Left kidney (tissue), 1 donor: ENCODE measurements at regions not wholly inside any gene's neighbourhood (a gene's known extent, or its start where the extent isn't known, plus 50 kb on each side); places are given as distances from the start of the nearest gene placed in this dataset.

Experiments used
- DNase-seq: peaks from one replicate; pipeline ENCODE4 v3.0.0-alpha.2; 2013

DNA sequence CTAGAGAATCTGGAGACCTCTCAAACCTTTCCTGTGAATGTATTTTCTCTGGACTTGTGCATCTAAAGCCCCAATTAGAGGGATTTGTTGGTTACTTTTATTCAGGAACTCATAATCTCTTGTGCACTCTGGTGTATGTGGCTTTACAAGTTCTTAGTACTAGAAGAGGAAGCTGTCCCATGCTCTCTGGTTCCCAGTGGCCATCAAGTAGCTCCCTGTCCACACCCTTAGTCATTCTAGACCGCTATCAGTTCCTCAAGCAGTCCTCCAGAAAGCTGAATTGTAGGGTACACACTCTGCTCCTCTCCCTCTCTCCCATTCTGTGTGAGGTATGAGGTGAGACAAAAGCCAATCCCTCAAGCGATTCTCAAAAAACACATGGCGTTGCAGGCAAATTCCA lies 470.3 kb downstream of the PTPRC start:
- no peak for DNase-seq

DNA sequence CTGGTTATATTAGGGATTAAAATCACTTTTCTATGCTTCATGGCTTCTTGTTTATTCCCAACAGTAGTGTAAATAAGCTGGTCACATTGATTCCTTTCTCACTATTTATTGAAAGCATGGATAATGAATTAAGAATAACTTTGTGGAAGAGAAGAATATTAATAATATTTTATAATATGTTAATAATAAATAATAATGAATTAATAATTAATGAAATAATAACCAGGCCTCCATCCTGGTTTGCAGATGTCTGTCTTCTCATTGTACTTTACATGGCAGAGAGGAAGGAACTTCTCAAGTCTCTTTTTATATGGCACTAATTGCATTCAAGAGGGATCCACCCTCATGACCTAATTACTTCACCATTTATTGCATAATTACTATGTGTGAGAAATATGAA lies 473.5 kb downstream of the PTPRC start:
- no peak for DNase-seq

DNA sequence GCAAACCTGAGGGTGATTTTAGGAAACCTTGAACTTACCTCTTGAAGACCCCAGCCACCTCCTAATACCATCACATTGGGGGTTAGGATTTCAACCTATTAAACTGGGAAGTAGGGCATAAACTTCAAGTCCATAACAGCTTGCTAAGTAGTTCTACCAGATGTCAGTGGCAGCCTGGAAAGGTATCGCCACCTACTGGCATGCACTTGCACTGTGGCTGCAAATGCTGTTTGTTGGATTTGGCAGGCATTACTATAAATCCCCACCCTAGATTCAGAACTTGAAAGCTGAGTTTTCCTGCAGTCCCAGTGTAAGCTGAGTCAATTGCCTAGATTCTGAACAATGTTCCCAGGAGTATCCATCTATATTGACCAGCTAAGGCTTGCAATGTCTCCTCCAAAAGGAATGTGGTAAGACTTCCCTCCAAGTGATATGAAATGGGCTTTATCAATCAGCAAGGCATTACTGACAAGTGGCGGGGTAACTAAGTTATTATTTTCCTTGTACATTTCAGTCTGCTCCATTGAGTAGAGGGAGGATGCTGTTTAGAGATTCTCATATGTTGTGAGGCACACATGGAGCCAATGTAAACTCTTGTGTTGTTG lies 474.5 kb downstream of the PTPRC start:
- no peak for DNase-seq

- DNase-seq = no peak
Measured at GRCh38 chr1:199116488-199116887, 477.6 kb downstream of the PTPRC start.

DNA sequence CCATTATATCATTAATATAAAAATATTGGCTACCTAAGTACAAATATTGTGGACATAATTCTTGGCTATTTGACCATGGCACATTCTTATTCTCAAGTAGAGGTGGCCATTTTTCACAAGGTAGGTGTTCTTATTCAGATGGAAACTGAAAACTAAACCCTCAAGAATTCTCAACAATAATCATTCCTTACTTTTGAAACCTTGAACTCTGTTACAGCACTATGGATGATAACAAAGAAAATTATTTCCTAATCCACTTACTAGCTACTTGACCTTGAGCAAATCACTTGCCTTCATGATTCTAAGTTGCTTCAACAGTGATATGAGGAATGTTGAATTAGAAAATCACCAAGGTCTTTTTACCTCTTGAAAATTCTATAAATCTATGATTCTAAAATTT lies 482.2 kb downstream of the PTPRC start:
- DNase-seq = no peak

DNA sequence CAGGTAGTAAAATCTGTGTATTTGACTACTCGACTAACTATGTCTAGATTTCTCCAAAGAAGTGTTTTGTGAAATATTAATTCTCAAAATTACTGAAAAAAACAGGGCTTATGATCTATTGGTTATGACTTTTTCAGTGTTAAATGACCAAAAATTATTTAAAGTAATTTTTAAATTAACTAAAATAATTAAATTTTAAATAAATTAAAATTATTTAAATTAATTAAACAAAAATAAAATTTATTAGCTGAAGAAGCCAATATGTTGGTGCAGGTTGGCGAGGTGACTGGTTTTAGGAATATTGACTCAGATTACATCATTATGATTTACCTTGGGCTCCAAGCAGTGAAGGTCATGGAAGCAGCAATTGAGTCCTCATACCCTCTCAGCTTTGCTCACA lies 483.2 kb downstream of the PTPRC start:
- DNase-seq = no peak

- no peak for DNase-seq
Measured at GRCh38 chr1:199122532-199123311, 483.9 kb downstream of the PTPRC start.

- no peak for DNase-seq
Measured at GRCh38 chr1:199123615-199124014, 484.8 kb downstream of the PTPRC start.

- no peak for DNase-seq
Measured at GRCh38 chr1:199124351-199124750, 485.5 kb downstream of the PTPRC start.

DNA sequence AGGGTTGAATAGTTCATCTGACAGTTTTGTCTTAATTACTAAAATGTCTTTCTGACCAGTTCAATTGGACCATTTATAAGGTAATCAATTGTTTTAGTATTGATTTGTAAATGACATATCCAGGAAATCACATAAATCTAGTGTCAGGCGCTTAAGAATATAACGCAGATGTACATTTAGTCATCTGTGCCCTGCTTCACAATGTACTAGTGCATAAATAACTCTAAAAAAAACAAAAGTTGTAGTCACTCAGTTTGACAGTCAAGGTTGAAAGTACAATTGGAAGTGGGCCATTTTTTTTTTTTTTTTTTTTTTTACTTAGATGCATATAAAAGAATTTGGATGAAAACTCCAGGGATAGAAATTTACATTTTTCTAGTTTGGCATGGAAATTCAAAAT lies 490.4 kb downstream of the PTPRC start:
- DNase-seq = no peak

- DNase-seq = no peak
Measured at GRCh38 chr1:199132006-199132405, 493.2 kb downstream of the PTPRC start.

DNA sequence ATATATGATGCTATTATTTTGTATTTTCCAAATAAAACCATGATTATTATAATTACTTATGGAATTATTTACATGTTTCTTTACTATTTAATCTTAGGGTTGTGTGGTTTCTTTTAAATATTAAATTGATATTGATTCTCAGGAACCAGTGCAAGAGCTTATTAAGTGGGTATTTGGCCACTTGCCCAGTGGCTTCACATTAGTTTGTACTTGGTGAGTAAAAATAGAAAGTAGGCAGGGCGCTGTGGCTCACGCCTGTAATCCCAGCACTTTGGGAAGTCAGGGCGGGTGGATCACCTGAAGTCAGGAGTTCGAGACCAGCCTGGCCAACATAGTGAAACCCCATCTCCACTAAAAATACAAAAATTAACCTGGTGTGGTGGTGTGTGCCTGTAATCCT lies 497.1 kb downstream of the PTPRC start:
- DNase-seq = no peak

DNA sequence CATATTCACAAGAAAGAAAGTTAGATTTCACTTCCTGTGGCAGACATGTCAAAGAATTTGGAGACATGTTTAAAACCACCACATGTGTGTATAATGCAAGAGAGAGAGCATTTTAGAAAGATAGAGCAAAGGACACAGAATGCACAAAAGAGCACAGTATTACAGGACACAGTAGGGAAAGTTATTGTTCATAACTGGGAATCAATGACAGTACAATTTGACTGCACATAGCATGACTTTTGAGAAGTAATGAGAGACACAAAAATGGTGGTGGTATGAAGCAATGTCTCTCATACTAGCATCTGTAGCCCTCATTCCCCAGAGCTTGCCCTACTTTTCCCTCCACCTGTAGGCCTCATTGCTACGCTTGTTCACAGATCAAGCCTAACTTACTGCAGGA lies 499.2 kb downstream of the PTPRC start:
- no peak for DNase-seq

GRCh38 chr1:199149591-199149990 lies 510.8 kb downstream of the PTPRC start:
- no peak for DNase-seq

DNA sequence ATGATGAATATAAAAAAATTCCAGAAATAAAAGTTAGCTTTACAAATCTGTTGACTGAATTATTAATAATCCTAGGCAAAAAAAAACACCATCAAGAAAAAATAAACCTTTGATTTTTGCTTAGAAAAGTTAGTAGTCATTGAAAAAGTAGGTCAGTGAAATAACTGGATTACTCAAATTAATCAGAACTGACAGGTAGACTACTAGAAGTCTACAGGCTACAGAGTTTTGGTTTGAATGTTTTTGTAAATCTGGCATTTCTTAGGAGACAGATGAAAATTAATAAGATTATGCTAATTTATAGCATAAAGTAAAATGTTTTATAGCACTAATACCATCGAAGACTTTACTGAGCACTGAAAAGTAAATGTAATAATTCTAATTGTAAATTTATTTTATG lies 511.9 kb downstream of the PTPRC start:
- DNase-seq = no peak

DNA sequence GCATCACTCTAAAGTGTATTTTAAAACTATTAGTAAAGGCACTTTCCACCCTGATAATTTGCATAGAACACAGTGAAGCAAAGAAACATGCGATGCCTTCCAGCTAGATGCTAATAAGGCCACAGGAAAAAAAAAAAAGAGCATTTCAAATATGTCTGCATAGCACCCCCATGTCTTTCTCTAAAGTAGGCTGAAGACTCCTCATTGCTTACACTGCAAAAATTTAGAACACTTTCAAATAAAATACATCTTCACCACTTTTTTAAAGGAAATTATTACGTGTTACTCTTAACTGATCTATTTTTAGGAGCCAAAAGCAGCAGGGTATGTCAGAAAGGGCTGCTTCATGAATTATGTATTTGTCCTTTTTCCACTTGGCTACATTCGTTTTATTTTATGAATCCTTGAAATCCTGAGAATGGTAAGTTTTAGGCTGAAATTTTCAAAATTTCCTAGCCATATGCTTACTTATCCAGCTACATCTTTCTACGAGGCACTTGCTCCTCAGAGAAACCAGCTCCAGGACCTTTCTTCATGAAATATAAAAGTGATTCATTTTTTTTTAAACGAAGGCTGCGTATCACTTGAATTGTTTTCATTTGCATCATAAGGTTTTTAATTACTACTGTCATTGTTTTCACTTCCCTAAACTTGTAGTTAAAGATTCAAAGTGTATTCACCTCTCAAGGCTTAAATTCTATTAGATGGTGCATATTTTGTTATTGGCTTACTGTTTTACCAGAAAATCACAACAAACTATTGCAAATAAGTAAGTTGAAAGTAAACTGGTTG lies 513.0 kb downstream of the PTPRC start:
- no peak for DNase-seq

DNA sequence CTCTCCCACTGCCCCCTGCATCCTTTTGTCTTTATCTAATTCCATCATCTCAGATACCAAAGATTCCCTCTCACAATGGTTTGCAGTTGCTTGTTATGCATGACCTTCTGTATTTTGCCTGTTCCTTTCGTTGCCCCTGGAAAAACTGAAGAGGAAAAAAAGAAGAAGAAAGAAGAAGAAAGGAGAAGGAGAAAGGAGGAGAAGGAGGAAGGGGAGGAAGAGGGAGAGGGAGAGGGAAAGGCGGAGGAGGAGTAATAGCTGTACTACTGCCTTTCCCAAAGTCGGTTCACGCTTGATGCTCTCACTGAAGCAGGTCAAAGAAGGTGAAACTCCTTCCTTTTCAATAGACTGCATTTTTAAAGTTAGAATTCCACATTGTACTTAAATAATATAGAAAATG lies 513.8 kb downstream of the PTPRC start:
- DNase-seq = no peak

GRCh38 chr1:199155166-199156019 lies 516.6 kb downstream of the PTPRC start:
- no peak for DNase-seq

DNA sequence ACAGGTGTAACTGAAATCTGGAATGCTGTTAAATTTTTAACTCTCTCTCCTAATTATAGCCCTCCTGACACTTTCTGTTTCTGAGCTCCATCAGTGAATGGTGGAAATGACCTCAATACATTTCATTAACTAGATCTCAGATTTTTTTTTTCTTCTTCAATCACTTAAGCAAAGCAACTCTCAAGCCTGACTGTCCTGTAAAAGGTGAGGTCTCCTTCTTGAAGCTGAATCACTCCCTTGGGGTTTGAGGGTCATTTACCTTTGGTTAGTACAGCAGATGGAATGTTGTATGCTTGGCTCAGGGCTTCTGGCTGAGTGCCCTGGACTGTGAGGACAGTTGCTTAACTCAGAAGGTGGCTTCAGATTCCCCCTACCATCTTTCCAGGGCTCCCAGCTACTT lies 518.7 kb downstream of the PTPRC start:
- DNase-seq = no peak

- DNase-seq = no peak
Measured at GRCh38 chr1:199160521-199161318, 521.9 kb downstream of the PTPRC start.

- no peak for DNase-seq
Measured at GRCh38 chr1:199161319-199161680, 522.5 kb downstream of the PTPRC start.
